GM12872 (cell line): ENCODE measurements at regions not wholly inside any gene's neighbourhood (a gene's known extent, or its start where the extent isn't known, plus 50 kb on each side); places are given as distances from the start of the nearest gene placed in this dataset.

Source experiments
- CTCF ChIP-seq: IDR thresholded peaks from 3 replicates; pipeline ENCODE4 v1.5.1; 2011; ENCODE audit warnings: low read depth, mild to moderate bottlenecking, low read length, moderate library complexity; ENCODE audit not compliant: insufficient read depth

GRCh38 chr4:112775801-112776200 is 138.9 kb downstream of the LARP7 start:
- no peak for TF ChIP-seq CTCF

GRCh38 chr4:112776535-112776934 is 139.6 kb downstream of the LARP7 start:
- no peak for TF ChIP-seq CTCF

GRCh38 chr4:112778520-112778919 is 141.6 kb downstream of the LARP7 start:
- TF ChIP-seq CTCF: no peak

GRCh38 chr4:112793033-112793432 is 156.1 kb downstream of the LARP7 start:
- TF ChIP-seq CTCF: no peak

GRCh38 chr4:112800001-112800400 is 163.1 kb downstream of the LARP7 start:
- no peak for TF ChIP-seq CTCF

GRCh38 chr4:112801341-112801740 is 164.4 kb downstream of the LARP7 start:
- TF ChIP-seq CTCF: no peak

- TF ChIP-seq CTCF: no peak
Measured at GRCh38 chr4:112802780-112803179, 165.8 kb downstream of the LARP7 start.

GRCh38 chr4:112807083-112807482 is 170.1 kb downstream of the LARP7 start:
- no peak for TF ChIP-seq CTCF
